GM21390 (cell line): ENCODE measurements at regions not wholly inside any gene's neighbourhood (a gene's known extent, or its start where the extent isn't known, plus 50 kb on each side); places are given as distances from the start of the nearest gene placed in this dataset.

Experiments
- ATAC-seq: cut with Tn5 transposase; IDR thresholded peaks from one replicate; pipeline ENCODE4 v1.9.1; 2021; ENCODE audit not compliant: unreplicated experiment

GRCh38 chr6:169843110-169843509 lies 91.7 kb downstream of the ERMARD start:
- ATAC-seq, result no peak

GRCh38 chr6:169841907-169842606 lies 90.6 kb downstream of the ERMARD start:
- ATAC-seq, result no peak

DNA sequence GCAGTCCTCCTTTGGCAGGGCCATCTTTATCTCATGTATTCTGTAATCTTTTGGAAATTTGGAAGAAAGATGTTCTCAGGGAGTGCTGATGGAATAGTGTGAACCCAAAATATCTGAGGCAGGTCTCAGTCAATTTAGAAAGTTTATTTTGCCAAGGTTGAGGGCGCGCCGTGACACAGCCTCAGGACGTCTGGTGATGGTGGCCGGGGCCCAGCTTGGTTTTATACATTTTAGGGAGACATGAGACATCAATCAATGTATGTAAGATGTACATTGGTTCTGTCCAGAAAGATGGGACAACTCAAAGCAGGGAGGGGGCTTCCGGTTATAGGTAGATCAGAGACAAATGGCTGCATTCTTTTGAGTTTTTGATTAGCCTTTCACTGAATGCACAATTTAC lies 89.8 kb downstream of the ERMARD start:
- no peak for ATAC-seq

GRCh38 chr6:169839898-169840631 lies 88.6 kb downstream of the ERMARD start:
- no peak for ATAC-seq

DNA sequence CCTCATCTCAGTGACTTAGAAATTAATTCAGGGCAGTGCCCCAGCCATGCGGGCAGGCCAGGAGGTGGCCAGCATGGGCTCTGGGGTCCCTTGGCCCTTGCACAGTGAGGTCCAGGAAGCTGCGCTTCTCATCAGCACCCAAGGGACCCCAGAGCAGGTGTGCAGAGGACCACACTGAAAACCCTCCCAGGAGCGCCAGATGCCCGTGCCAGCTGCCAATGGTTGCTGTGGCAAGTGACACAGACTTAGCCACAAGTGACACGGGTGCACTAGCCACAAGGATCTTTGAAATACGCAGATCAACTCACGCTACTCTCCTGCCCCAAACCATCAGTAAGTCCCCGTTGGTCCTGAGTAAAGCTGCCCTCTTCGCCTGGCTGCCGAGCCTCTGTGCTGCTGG lies 88.1 kb downstream of the ERMARD start:
- ATAC-seq, result no peak

DNA sequence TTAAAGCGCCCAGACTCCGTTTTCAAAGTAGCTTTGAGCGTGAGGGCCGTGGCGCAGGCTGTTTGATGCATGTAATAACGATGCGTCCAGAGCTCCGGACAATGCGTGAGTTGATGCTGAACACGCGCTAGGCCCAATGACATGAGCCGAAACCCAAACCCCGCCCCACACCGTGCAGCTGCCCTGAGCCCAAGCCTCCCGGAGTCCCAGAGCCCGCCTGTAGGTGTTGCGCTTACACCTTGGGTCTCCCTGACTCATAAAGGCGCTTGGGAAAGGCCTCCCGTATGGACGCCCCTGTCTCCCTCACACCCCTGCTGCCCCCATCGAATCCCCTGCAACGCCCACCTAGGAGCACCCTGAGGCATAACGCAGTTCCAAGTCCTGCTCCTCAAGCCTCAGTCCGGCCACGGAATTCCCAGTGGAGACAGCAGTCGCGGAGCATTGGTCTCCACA lies 87.6 kb downstream of the ERMARD start:
- ATAC-seq, result no peak

DNA sequence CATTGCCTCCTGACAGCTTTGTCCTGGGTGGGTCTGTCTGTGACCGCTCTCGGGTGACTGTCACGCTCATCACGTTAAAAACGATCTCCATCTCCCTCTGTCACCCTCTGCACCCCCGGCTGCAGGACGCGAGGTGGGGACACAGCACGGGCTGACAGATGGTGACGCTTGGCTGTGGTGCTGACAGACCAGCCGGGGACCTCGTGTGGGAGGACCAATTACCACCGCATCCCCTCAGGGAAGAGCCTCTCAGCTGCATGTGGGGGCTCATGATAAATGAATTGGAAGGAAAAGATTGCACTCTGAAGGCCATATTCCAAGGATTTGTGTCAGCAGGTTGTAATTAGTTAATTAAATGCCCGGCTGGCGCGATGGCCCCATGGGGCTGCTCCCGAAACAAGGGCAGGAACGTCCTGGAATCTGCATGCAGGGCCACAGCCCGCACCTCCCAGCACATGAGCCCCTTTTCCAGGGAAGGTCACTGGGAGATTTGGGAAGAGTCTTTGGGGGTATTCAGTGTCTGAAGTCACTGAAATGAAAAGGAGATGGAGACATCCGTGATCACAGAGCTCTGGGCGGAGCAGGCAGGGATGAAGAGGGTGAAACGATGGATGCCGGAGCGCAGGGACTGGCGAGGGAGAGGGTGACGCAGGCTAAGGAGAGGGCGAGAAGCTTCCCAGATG lies 87.1 kb downstream of the ERMARD start:
- no peak for ATAC-seq

GRCh38 chr6:169837529-169838250 lies 86.3 kb downstream of the ERMARD start:
- ATAC-seq, result no peak

GRCh38 chr6:169833258-169833794 lies 81.9 kb downstream of the ERMARD start:
- ATAC-seq, result no peak

GRCh38 chr6:169832247-169832948 lies 81.0 kb downstream of the ERMARD start:
- no peak for ATAC-seq

DNA sequence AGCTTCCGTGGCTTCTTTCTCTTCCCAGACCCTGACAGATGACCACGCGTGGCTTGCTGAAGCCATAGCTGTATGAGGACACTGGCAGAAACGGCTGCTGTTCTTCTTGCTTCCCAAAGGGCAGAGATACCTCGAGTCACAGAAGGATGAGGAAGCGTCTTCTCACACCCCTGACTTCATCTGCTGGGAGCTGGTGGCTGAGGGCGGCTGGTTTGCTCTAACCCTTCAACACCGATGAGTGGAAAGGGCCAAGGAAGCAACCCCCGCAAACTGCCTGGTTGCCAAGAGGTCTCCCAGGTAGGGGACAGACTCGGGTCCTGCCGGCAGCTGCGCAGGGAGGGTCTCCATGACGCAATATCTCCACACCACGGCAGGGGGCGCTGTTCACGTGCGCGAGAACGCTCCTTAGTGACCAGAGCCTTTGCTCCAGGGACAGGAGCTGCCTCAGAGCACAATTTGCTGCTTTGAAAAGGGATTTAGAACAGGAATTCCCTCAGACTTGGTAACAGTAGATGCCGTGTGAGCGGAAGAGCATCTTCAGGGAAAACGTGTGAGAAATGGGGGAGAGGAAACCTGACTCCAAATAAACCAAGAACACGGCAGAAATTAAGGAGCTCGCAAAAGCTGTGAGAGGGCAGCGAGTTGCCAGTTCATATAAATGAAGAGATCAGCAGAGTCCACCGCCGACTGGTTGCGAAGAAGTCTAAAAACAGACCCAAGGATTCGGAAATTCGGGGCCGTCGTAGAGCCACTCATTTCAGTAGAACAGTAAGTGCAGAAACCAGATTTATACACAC lies 80.2 kb downstream of the ERMARD start:
- ATAC-seq, result no peak
